ENCODE measurements at regions not wholly inside any gene's neighbourhood (a gene's known extent, or its start where the extent isn't known, plus 50 kb on each side); places are given as distances from the start of the nearest gene placed in this dataset.
A peak's percentile ranks its signal among the peaks of the same experiment; 100 is the strongest.

GRCh38 chr2:38142627-38143026 lies 66.7 kb upstream of the CYP1B1 start:
- CTCF ChIA-PET (ENCODE audit: low intra/inter-chr PET ratio), result no interaction called here
- H3K4me1 ChIP-seq (replicated peaks in 1 of 2; ENCODE audit: control insufficient read depth in 2 of 2, insufficient read depth in 2 of 2, low read length in 2 of 2), result peaks cover 8 to 23% of the 10 kb centered on the region in 2 experiments; a peak in 4 of 5 replicates
- no TSS peak for BruUV-seq (replicated peaks)
- H3K9ac ChIP-seq (ENCODE audit: insufficient read depth in 1 of 2, low read depth in 2 of 2, low read length in 2 of 2), result no peak overlapping the region
- H3K27ac ChIP-seq (ENCODE audit: extremely low read depth, low read depth, low read length), result no peak overlapping the region
- H3K9me3 ChIP-seq (replicated peaks; ENCODE audit: control insufficient read depth, insufficient read depth, low read depth, low read length), result no peaks in the 10 kb centered on the region
- ATAC-seq (no peak), FAIRE-seq (no peak), DNase-seq (ENCODE audit: extremely low read depth in 1 of 4, low spot score in 3 of 4) (no peak)
- WGBS (ENCODE audit: insufficient coverage, low coverage, missing lambda C conversion rate), result 17% methylated on average over 4 of the region's 4 CpGs
- intact Hi-C loops (cut with micrococcal nuclease), result no loop called here
- no peaks in the 10 kb centered on the region for H4K20me1 ChIP-seq (replicated peaks; ENCODE audit: control insufficient read depth, insufficient read depth, low read length)
- H3K27me3 ChIP-seq (ENCODE audit: control insufficient read depth in 2 of 2, insufficient read depth in 2 of 2, low read length in 2 of 2), result no peaks in the 10 kb centered on the region
- no peaks in the 10 kb centered on the region for H3K79me2 ChIP-seq (ENCODE audit: control insufficient read depth, insufficient read depth, low read length)
- POLR2A ChIA-PET, result no interaction called here
- no peak overlapping the region for H3K4me2 ChIP-seq (ENCODE audit: insufficient read depth, low read length)
- no peak overlapping the region for H3K4me3 ChIP-seq
- in situ Hi-C loops (cut with MboI), result no loop called here
- no peaks in the 10 kb centered on the region for H3K9me1 ChIP-seq (ENCODE audit: control insufficient read depth, insufficient read depth, low read length)
- H2AFZ ChIP-seq (ENCODE audit: low read depth, low read length), result peak overlapping the region; percentile 47
- H3K36me3 ChIP-seq (ENCODE audit: control insufficient read depth, insufficient read depth, low read length), result no peaks in the 10 kb centered on the region
- TF ChIP-seq GABPA (tag; conservative IDR thresholded peaks at IDR 0.05; ENCODE audit: low read depth) (no peak), E2F4 (CRISPR knock-in tag; IDR thresholded peaks at IDR 0.05; ENCODE audit: low read depth) (no peak), TFE3 (CRISPR knock-in tag; IDR thresholded peaks at IDR 0.05) (no peak)
- TF ChIP-seq, protein P1, sequence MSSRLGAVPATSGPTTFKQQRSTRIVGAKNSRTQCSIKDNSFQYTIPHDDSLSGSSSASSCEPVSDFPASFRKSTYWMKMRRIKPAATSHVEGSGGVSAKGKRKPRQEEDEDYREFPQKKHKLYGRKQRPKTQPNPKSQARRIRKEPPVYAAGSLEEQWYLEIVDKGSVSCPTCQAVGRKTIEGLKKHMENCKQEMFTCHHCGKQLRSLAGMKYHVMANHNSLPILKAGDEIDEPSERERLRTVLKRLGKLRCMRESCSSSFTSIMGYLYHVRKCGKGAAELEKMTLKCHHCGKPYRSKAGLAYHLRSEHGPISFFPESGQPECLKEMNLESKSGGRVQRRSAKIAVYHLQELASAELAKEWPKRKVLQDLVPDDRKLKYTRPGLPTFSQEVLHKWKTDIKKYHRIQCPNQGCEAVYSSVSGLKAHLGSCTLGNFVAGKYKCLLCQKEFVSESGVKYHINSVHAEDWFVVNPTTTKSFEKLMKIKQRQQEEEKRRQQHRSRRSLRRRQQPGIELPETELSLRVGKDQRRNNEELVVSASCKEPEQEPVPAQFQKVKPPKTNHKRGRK (tag; IDR thresholded peaks at IDR 0.05), result no peak

All from K562 (cell line).